GM19043 (cell line): ENCODE measurements at regions not wholly inside any gene's neighbourhood (a gene's known extent, or its start where the extent isn't known, plus 50 kb on each side); places are given as distances from the start of the nearest gene placed in this dataset.

Experiments used
- ATAC-seq: cut with Tn5 transposase; IDR thresholded peaks from one replicate; pipeline ENCODE4 v1.9.1; 2021; ENCODE audit warnings: low read depth; ENCODE audit not compliant: unreplicated experiment

- ATAC-seq = no peak
These were observed 282.1 kb downstream of the NFIB start for GRCh38 chr9:14031810-14032209.

- ATAC-seq = no peak
These were observed 282.9 kb downstream of the NFIB start for GRCh38 chr9:14031060-14031414.

DNA sequence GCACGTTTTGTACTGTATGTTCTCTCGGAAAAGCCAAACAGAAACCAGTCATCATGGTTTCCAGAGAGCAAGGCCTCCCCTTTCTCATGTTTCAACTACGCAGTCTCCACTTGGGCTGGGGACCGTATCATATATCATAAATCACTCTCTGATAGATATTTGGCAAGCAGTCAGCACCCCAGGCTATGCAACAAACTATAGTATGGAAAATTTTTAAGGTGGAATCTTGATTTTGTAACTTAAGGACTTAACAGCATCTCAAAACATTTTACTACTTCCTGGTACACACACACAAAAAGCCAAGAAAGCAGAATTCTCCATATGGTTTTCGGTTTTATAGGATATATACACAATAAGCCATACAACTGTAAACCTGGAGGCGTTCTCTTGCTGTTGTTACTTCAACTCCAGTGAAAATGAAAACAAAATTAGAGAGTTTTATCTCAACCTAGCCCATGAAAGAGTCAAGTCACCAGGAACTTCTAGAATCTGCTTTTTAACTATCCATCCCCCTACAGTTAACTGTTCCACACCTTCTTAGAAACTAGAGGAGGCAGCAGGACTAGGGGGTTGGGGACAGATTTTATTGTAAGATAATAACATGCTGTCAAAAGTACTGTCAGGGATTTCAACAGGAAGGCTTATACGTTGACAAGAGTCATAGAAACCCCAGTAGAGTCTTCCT is 283.4 kb downstream of the NFIB start:
- ATAC-seq = no peak

DNA sequence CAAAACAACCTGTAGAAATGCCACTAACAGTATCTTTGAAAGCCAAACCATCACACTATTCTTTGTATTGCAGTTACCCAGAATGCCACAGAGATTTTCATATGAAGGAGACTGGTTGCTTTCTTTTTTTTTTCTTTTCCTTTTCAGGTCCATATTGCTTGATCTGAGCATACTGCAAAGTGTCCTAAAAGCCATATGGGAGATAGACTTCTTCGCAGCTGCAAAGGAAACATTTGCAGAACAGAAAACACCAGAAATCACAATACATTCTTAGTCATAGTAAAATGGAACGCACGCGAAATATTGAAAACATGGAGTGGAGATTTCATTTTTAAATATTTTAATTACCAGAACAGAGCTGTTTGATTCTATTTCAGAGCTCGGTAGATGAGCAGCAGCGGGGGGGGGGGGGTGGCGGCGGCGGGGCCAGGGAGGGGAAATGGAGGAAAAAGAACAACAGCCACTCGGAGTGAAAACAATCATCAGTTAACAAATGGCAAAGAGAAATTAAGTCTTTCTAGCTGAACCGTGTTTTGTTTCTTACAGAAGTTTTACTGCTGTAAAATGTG is 284.1 kb downstream of the NFIB start:
- no peak for ATAC-seq

DNA sequence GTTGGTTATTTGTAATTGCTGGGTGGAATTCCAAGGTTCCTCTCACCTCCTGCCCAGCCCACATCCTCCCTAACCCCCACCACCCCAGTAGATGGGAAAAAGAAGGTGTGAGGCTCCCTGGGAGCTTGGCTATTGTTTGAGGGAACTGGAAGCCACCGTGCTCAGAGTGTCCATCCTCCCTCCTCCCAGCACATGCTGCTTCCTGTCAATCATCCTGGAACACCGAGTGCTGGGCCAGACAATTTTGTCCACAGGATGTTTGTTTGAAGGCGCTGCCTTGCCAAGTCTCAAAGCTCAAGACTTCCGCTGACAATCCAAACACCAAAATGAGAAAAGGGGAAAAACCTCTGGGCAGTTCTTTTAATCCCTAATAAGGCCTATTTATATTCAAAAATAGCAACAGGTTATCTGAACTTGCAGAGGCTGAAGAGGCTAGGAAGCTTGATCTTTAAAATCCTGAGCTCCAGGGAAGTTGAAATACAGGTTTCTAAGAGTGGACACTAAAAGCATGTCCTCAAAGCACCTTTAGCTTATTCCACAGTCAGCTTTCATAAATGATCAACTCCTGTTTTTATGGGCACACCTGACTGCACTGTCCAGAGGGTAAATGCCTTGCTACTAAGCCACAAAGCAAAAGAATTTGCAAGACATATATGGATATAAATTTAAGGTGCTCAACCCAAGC is 286.7 kb downstream of the NFIB start:
- no peak for ATAC-seq

- no peak for ATAC-seq
These were observed 288.2 kb downstream of the NFIB start for GRCh38 chr9:14025741-14026140.

DNA sequence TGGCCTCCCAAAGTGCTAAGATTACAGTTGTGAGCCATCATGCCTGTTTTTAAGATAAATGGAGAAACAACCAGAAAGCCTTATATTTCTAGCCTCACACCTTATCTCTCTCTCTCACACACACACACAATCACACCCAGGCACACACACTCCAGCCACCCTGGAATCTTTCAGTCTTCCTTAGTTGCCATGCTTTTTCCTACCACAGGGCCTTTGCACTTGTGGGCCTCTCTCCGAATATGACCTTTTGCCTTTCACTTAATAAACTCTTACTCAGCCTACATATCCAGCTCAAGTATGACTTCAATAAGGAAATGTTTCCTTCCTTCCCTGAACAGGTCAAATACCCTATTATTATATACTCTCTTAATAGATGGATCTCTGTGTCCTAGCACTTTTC is 290.7 kb downstream of the NFIB start:
- no peak for ATAC-seq

GRCh38 chr9:14021871-14022525 is 291.9 kb downstream of the NFIB start:
- ATAC-seq = no peak

DNA sequence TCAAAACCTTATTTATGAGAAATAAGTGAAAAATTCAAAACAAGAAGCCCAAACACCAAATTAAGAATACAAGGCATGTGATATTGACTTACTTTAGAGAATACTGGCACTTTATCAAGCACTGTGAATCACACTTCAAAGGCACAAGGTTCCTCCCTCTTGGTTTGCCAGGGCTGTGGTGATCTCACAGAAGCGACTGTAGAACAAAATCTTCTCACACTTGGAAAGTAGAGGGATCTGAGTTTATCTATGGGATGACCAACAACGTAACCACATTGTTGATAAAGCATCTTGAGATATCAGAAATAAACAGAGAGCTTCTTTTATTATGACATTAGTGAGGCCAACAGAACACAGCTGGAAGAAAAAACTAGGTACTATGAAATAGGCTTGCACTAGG is 295.9 kb downstream of the NFIB start:
- no peak for ATAC-seq

GRCh38 chr9:14014744-14015143 is 299.2 kb downstream of the NFIB start:
- ATAC-seq = no peak

- ATAC-seq = no peak
These were observed 299.7 kb downstream of the NFIB start for GRCh38 chr9:14014218-14014617.

DNA sequence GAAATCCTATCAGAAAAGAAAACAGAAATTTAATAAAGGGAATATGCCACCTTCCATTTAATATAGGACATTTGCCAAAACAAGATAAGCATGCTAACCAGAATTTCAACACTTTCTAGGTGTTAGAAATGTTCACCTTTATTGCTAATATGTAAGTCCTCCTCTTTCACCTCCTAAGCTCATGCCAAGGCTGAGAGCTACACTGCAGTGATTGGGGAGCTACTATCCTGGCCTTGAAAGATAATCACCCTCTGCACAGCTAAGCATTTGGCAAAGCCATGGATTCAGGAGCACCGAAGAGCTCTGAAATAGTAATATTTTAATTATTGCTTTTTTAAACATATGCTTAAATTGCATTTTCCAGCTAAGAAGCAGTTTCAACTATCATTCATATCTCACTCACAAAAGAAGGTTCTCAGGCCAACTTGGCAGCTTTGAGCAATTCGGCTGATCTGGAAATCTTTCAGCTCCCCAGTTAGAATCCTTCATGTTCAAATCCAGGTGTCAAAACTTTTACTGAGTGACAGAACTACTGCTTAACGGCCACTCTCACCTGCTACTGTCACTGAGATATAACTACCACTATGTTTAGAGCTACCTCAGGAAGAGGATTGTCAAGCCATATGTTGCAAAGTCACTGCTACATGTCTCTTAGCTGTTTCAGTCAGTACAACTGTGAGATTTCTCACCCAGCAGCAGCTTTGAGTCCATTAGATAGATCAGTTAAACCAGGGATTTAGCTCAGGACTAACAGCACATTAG is 302.0 kb downstream of the NFIB start:
- ATAC-seq = no peak

DNA sequence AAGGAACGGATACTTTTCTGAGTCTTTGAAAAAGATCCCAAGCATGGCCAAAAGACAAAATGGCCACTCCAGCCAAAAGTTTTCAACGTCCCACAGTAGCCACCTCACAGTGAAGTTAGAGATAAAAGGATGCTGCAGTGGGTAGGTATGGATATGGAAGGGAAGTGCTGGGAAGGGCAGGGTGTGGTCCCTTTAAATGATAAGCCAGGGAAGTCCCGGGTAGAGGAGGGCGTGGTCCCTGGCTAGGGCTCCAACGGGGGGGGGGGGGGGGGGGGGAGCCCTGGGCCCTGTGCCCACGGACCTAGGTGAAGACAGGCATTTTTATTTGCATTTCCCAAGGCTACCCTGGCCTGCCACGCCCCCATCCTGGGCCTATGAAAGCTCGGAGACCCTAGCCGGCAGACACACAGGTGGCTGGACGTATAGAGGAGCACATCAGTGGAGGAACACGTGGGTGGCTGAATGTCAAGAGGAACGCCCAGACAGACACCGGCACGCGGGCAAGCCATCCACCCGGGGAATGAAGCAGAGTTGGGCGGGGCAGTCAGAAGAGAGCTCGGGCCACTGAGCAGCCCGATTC is 306.7 kb downstream of the NFIB start:
- ATAC-seq = no peak

GRCh38 chr9:14006386-14007187 is 307.4 kb downstream of the NFIB start:
- no peak for ATAC-seq

GRCh38 chr9:14004110-14004509 is 309.8 kb downstream of the NFIB start:
- ATAC-seq = no peak

DNA sequence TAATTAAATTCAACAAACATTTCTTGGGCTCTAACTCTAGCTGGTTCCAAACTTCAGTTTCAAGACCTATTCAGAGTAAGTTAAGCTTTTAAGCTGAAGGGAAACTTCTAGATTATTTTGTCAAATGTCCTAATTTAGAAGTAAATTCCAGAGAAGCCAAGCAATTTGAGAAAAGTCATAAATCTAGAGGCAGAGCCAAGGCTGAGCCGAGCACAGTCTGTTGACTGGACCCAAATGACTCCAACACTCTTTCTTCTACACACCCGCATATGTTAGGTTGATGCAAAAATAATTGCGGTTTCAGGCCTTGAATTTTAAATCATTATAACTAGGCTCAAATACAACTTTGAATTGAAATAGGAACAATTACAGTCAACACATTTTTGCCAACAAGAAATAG is 319.7 kb downstream of the NFIB start:
- ATAC-seq = no peak

DNA sequence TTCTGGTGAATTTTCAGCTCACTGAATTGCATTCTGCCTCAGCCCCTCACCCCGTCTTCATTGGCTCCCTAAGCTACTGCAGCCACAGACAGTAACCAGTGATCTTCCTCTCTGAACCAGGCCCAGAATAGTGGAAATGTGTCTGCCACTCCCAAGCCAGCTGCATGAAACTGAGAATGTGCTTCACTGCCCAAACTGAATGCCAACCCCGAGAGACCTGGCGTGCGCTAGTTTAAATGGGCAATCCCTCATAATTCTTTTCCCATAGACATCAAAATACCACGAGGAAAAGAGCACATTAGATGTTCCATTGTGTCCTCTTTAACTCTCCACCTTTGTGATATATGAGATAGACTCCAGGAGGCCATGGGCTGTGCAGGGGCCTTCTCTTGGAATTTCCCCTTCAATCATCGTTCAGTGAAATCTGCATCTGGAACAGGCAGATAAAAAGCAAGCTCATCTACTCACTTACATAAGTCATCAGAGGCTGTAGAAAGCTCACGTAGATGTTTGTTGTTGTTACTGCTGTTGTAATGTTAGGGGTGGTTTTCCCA is 320.2 kb downstream of the NFIB start:
- no peak for ATAC-seq

DNA sequence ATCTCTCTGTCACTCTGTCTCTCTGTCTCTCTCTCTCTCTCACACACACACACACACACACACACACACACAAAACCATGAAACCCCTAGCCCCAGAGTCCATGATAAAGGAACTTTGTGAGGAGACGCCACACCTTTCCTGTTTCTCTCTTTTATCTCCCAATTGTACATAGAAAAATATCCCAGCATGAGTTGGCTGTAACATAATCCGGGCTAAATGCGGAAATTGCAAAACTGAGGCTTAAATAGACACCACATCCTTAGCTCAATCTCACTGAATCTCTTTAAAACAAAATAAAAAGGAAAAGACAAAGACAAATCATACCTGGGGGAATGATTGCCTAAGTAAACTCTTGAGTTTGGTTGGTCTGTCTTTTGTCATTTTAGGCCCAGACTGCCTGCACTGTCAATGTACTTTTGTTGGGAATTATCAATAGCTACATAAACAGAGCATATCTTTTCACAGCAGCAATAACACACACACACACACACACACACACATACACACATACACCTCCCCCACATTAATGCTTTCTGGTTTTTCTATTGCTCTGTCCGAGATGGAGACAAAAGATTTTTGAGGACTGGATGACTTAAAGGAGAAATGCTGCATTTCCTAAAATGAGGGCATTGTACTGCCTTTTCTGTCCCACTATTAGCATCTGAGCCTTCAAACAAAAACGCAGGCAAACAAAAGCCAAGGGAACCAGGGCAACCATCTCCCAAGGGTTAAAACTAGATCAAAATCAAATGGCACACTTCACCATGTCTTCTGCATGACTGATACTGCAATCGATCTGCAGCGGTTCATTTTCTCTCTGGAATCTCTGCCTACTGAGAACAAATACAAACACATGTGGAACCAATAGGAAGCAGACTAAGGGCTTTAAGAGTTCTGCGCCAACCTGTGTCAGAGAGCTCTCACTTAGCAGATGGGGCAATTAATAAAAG is 321.5 kb downstream of the NFIB start:
- no peak for ATAC-seq
